Dermis microvascular lymphatic vessel endothelial cell (primary cell): ENCODE measurements at regions not wholly inside any gene's neighbourhood (a gene's known extent, or its start where the extent isn't known, plus 50 kb on each side); places are given as distances from the start of the nearest gene placed in this dataset.

Experiments
- DNase-seq, 2 donors: peaks; one replicate each; pipeline versions ENCODE4 v3.0.0 to v3.0.0-alpha.2; 2010; ENCODE audit warnings: low read depth in 2 of 2

DNA sequence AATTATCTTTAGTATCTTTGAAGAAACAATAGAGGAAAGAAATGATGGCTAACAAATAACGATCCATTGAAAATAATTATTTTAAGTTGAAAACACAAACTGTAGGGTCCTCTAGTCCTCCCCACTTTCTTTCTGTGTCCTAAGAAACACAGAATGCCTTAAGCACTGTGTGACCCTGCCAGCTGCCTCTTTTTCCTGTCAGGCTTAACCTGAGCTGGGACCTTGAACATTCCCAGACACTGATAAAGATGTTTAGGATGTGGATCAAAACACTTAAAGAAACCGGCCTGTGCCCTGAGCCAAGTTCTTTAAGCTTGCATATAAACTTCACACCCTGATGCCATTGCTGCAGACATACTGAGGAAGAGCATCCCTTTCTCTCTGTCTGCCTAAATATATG, 755.4 kb upstream of the VRK2 start:
- DNase-seq, result no peak

GRCh38 chr2:57296795-57297517, 749.6 kb upstream of the VRK2 start:
- no peak for DNase-seq

DNA sequence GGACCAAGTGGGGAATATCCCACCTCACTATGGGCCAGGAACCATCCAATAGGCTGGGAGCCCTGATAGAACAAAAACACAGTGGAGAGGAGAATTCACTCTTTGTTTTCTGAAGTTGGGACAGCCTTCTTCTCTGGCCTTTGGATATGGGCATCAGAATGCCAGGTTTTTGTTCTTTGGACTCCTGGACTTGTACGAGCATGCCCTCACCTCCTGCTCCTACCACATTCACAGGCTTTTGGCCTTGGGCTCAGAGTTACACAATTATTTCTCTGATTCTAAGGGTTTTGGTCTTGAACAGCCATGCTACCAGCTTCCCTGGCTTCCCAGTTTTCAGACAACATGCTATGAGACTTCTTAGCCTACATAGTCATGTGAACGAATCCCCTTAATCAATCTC, 732.9 kb upstream of the VRK2 start:
- DNase-seq, result no peak

DNA sequence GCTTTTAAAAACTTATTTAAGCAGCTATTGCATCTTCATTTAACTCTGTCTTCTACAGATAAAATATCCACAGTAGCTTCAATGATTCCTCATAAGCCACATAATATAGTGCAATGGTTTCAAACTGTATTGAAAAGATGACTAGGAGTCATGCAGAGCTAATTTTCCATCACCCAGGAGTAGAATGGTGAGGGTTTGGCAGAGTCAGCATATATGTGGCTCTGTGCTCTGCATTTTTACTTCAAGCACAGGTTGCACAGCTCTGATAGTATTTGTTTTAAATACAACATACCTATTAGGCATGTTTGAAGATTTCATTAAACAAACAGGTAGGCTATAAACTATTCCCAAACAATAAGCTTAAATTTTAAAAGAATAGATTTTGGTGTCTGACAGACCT, 731.9 kb upstream of the VRK2 start:
- no peak for DNase-seq

GRCh38 chr2:57330447-57330846, 716.2 kb upstream of the VRK2 start:
- DNase-seq, result no peak

GRCh38 chr2:57333221-57333620, 713.4 kb upstream of the VRK2 start:
- no peak for DNase-seq

DNA sequence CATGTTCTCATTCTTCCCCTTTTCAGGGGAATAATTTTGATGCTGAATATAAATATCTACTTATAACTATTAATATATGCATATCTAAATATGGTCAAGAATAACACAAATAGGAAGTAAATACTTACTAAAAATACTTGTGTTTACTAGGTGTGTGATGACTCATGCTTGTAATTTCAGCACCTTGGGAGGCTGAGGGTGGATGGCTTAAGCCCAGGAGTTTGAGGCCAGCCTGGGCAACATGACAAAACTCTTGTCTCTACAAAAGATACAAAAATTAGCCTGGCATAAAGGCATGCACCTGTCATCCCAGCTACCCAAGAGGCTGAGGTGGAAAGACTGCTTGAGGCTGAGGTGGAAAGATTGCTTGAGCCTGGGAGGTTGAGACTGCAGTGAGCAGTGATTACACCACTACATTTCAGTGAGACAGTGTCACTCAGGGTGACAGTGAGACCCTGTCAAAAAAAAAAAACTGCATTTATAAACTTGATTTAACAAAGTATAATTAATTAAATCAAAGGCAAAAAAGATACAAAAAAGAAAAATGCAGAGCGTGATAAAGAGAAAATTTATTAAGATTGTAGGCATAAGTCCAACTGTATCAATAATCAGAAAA, 703.1 kb upstream of the VRK2 start:
- no peak for DNase-seq

GRCh38 chr2:57368190-57368589, 678.4 kb upstream of the VRK2 start:
- DNase-seq, result no peak

- no peak for DNase-seq
These were observed 675.6 kb upstream of the VRK2 start for GRCh38 chr2:57370882-57371585.

- DNase-seq, result no peak
These were observed 674.2 kb upstream of the VRK2 start for GRCh38 chr2:57372237-57372984.

GRCh38 chr2:57373530-57373929, 673.1 kb upstream of the VRK2 start:
- peak; percentile 68 to 75 for DNase-seq

GRCh38 chr2:57376985-57377384, 669.6 kb upstream of the VRK2 start:
- DNase-seq, result peak in 1 of 2 donors; percentile 2

DNA sequence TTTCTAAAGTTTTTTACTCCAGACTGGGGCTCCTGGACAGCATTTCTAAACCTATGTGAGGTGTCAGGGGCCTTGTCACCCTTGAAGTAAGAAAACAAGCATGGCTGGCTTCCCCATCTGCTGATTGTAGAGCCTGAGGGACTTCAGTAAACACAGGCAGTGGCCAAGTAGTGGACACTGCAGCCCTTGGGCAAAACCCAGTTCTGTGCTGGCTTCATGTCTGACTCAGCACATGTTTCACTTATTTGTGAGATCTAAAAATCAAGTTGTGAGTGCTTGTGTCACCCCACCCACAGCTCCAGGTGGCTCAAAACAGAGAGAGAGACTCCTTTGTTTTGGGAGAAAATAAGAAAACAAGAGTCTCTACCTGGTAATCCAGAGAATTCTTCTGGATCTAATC, 660.3 kb upstream of the VRK2 start:
- DNase-seq, result no peak

- DNase-seq, result no peak
These were observed 650.1 kb upstream of the VRK2 start for GRCh38 chr2:57396355-57397098.

DNA sequence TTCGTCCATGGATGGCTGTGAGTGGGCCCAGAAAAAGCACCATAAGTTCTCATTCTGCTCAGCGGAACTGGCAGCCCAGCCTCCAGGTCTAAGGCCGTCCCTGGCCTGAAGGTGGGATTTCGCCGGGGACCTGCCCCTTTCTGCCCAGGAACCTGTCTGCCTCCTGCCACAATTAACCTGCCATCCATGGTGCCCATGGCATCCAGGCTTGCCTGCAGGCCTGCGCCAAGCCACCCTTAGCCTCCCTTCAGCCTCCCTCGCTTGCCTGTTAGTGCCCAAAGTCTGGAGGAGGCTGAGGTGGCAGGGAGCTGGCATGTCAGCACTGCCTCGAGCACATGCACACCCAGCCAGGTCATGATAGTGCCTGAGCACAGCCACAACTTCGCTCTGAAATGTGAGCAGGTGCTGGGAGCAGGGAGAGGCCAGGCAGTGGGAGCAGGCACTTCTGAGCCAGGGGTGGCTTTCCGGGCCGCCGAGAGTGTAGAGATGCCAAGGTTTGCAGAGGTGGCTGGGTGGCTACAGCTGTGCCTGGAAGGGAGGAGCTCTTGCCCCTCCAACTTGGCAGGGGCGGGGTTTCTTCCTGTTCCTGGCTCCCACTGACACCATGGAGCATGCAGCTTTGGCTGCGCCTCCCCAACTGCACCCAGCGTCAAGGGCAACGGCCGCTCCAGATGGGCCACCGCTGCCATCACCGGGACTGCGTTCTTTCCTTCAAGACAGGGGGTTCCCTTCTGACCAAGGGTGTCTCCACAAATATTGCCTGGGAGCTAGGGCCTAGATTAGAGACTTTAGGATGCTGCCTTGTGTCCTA, 648.9 kb upstream of the VRK2 start:
- DNase-seq, result no peak

- no peak for DNase-seq
These were observed 647.5 kb upstream of the VRK2 start for GRCh38 chr2:57399057-57399456.

DNA sequence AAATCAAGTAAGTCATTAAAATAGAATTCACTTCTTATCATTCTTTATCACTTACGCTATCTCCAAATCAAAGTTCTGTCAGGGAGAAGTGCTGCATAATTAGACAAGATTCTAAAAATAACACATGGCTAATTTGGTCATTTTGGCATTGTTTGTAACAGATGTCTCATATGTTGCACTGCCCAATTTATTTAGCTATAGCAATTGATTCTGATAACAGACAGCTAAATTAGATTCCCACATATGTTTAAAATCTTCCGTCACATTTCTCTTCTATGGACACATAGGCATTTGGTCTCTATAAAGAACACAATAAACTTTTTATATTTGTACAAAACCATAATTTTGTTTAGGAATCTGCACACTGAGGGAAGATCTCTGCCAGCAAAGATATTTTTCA, 644.5 kb upstream of the VRK2 start:
- no peak for DNase-seq

DNA sequence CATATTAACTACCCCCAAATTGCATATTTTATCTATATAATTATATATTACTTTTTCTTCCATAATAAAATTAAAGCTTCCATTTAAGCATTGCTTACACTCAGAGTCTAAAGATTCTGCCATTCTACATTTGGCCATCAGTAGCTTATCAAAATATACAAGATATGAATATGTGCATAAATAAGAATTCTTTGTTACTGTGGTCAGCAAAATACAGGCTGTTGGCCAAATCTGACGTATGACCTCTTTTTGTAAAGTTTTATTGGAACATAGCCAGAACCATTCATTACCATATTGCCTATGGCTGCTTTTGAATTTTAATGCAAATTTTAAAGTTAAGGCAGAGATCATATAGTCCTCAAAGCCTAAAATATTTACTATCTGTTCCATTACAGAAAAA, 643.9 kb upstream of the VRK2 start:
- DNase-seq, result no peak

DNA sequence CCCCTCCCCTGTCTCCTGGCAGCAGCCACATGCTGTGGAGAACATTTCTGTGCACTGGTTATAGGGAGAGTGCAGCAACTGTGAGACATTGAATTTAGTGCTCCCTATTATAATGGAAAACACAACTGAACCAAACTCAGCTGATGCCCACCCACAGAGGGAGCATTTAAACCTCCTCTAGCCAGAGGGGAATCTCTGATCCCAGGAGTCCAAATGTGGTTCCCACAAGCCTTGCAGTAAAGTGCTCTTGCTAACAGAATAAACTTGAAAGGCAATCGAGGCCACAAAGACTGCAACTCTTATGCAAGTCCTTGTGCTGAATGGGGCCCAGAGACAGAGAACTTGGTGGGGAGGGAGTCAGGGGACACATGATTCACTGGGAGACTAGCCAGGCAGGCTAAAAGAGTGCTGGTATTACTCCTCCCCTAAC, 638.8 kb upstream of the VRK2 start:
- DNase-seq, result no peak

GRCh38 chr2:57408587-57408986, 638.0 kb upstream of the VRK2 start:
- no peak for DNase-seq

DNA sequence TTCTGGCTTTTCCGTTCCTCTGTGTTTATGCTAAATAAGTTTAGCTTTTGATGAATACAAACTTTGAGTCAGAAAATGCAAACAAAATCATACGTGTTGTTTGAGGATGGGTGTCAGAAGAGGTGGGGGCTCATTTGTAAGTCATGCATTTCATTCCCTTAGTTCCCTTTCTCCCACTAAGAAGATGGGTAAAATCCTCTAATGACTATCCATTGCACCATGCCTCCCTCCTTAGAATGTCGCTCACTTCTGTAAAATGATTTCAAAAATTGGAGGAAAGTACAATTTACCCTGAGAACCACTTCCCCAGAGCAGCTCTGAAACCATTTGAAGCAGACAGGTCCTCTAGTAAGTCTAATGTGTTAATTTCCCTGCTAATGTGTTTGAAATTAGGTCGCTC, 629.6 kb upstream of the VRK2 start:
- no peak for DNase-seq
